WI38 (cell line): ENCODE measurements at regions not wholly inside any gene's neighbourhood (a gene's known extent, or its start where the extent isn't known, plus 50 kb on each side); places are given as distances from the start of the nearest gene placed in this dataset.
"Not testable (repeated sequence)": the region's sequence is repeated elsewhere in the genome, so short reads cannot be mapped to it uniquely, and the experiment has no call there.

Experiments used
- H3K4me3 ChIP-seq: 2 replicates; pipeline ENCODE4 v1.5.1; 2011; ENCODE audit warnings: low read depth, mild to moderate bottlenecking, control low read depth, low read length
- TF ChIP-seq, protein P1 (sequence below): IDR thresholded peaks from 2 replicates; pipeline ENCODE4 v1.5.1; 2012; ENCODE audit warnings: low read depth, mild to moderate bottlenecking, control low read depth, low read length

DNA sequence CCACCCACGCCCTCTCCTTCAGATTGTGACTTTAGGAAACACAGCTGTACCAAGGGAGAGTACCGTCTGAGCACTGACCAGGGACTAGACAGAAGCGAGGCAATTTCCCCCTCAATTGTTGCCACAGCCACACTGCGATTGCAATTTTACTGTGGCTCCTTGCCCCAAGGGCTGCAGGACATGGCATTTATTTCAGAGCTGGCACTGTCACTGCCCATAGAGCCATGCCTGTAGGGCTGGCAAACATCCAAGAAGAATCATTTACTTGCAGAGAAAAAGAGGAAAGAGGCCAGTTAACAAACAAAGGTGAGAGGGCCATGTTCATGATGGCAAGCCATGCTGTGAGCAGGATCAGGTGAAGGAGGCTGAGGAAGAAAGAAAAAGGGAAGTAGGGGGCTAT, 129.6 kb downstream of the EMP1 start:
- no peak overlapping the region for H3K4me3 ChIP-seq
- TF ChIP-seq, protein P1, sequence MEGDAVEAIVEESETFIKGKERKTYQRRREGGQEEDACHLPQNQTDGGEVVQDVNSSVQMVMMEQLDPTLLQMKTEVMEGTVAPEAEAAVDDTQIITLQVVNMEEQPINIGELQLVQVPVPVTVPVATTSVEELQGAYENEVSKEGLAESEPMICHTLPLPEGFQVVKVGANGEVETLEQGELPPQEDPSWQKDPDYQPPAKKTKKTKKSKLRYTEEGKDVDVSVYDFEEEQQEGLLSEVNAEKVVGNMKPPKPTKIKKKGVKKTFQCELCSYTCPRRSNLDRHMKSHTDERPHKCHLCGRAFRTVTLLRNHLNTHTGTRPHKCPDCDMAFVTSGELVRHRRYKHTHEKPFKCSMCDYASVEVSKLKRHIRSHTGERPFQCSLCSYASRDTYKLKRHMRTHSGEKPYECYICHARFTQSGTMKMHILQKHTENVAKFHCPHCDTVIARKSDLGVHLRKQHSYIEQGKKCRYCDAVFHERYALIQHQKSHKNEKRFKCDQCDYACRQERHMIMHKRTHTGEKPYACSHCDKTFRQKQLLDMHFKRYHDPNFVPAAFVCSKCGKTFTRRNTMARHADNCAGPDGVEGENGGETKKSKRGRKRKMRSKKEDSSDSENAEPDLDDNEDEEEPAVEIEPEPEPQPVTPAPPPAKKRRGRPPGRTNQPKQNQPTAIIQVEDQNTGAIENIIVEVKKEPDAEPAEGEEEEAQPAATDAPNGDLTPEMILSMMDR = no peak

DNA sequence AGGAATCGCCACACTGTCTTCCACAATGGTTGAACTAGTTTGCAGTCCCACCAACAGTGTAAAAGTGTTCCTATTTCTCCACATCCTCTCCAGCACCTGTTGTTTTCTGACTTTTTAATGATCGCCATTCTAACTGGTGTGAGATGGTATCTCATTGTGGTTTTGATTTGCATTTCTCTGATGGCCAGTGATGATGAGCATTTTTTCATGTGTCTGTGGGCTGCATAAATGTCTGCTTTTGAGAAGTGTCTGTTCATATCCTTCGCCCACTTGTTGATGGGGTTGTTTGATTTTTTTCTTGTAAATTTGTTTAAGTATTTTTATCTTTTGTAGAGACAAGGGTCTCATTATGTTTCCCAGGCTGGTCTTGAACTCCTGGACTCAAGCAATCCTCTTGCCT, 128.5 kb downstream of the EMP1 start:
- not testable (repeated sequence) for H3K4me3 ChIP-seq

DNA sequence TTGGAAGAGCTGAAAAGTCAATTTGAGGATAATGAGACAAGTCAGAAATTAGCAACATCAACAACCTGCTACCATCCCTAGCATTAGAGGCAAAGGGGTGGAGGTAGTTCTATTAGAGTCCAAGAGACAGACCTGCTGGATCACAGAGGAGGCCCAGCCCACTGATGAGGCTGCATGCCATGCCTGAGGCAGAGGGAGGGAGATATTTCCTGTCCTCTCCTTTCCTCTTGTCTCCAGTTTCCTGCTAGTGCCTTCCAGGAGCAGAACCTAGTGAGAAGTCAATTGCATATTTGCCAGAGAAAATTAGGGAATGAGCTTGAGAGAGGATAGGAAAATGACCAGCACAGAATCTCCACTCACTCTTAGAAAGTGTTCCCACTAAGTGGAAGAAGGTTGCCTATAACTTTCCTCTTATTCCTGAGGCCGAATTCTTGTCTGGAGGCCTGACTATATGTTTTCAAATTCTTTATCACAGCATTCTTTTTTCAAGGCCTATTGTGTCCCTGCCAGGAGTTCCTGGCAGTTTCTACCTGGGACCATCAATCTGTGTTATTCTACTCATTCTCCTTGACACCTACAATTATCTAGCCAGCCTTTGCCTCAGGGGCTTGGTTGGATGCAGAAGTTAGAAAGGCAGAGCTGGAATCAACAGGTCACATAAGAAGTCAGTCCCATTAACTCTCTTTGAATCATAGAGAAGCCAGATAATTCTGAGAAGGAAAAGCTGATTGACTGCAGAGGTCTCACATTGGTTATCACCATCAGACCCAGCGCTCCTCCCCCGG, 121.9 kb downstream of the EMP1 start:
- TF ChIP-seq, protein P1 = no peak
- no peak overlapping the region for H3K4me3 ChIP-seq

DNA sequence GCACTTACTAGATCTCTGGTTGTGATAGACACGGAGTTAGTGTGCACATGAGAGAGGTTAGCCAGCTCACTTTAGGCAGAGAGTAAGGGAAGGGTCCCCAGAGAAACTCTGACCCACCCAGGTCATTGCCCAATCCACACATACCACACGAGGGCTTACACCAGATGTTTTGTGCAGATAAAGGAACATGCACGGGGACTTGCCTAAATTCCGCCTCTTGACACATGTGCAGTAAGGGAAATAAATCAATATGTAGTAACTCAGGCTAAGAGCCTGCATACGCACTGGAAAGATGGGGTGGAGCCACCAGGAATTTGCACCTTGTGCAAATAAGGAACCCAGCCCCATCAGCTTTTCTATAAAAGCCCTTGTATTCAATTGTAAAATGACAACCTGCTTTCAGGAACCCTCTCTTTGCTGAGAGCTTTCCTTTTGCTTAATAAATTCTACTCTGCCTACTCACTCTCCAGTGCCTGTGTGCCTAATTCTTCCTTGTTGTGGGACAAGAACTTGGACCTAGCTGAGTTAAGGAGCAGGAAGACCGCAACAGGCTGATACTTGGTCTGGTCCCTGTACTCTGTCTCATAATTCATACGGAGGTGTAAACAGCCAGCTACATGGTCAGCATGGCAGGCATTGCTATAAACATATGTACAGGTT, 120.2 kb downstream of the EMP1 start:
- TF ChIP-seq, protein P1 = no peak
- H3K4me3 ChIP-seq = no peak overlapping the region

DNA sequence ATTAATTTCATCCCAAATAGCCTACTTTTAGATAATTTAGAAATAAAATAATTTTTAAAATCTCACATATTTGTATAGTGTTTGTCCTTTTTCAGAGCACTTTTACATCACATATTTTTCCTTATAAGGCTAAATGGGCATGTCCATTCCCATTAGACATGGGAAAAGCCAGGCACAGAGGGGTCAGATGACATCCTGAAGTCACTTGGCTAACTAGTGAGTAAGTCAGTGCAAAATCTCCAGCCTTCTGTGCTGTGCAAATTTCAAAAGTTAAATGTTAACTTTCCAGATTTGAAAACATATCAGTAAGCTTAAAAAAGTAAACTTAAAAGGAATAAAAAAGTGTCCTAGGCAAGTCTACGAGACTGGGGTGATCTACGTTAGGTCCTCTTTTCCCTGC, 117.4 kb downstream of the EMP1 start:
- TF ChIP-seq, protein P1 = no peak
- H3K4me3 ChIP-seq = no peak overlapping the region

DNA sequence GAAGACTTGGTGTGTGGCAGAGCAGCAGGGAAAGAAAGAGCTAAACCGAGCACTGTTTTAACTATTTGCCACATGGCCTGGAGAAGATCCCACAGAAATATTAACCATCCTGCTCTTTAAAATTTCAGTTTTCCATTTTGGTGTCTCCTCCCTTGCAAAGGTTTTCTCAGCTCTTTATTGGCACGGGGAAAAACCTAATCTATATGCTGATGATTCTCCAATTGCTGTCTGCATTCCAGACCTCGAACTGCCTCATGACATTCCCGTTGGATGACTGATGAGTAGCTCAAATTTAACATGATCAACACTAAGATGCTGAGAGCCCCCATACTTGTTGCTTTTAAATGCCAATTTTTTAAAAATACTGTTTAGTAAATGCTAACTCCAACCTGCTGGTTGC, 115.0 kb downstream of the EMP1 start:
- no peak overlapping the region for H3K4me3 ChIP-seq
- TF ChIP-seq, protein P1 = no peak

DNA sequence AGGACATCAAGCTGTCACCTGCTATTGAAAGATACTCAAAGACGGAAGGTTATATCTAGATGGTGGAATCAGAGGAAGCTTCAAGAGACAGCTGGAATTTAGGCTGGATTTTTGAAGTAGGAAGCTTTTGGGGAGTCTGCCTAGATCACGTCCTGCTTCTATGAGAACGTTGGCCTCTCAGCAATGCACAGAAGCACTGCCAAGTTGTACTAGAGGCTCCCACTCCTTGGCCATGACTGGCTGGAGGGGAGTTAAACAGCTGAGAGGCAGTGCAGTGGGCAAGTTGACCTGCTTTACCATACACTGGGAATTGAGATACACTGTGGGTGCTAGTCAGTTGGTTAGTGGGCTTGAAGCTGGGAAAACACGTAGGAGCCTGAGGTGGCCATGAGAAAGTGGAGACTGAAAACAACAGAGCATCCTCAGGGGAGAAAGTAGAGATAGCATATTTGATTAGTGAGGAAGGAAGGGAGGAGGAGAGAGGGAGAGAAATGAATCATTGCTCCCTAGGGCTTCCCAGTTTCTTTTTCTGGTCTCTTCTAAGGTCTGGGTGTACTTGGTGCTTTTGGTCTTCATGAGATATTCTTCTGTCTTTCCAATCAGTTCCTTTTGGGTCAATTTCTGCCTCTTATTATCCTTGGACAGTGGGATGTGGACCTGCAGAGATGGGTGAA, 110.8 kb downstream of the EMP1 start:
- H3K4me3 ChIP-seq = no peak overlapping the region
- TF ChIP-seq, protein P1 = no peak
